Left ventricle myocardium inferior (tissue), 1 donor: ENCODE measurements at regions not wholly inside any gene's neighbourhood (a gene's known extent, or its start where the extent isn't known, plus 50 kb on each side); places are given as distances from the start of the nearest gene placed in this dataset.

Source experiments
- DNase-seq: peaks from one replicate; pipeline ENCODE4 v3.0.0-alpha.2; 2020
- H3K27ac ChIP-seq: fragments of 200-600 bp; replicated peaks from 2 replicates; pipeline ENCODE4 v1.8.0; 2021
- H3K27me3 ChIP-seq: fragments of 200-600 bp; 2 replicates; pipeline ENCODE4 v1.8.0; 2021; ENCODE audit warnings: low read depth
- H3K36me3 ChIP-seq: fragments of 200-600 bp; 2 replicates; pipeline ENCODE4 v1.8.0; 2021
- H3K4me1 ChIP-seq: fragments of 200-600 bp; 2 replicates; pipeline ENCODE4 v1.8.0; 2021
- H3K4me3 ChIP-seq: fragments of 200-600 bp; 2 replicates; pipeline ENCODE4 v1.8.0; 2021; ENCODE audit warnings: mild to moderate bottlenecking, moderate library complexity
- H3K9me3 ChIP-seq: fragments of 200-600 bp; replicated peaks from 2 replicates; pipeline ENCODE4 v1.8.0; 2021
- intact Hi-C: fragments of 100-400 bp; cut with micrococcal nuclease; formaldehyde crosslinking; loops from one replicate; pipeline ENCODE4 v1.11.0; 2022
- TF ChIP-seq, protein P1 (sequence below): fragments of 200-600 bp; IDR thresholded peaks from 2 replicates; pipeline ENCODE4 v1.8.0; 2021; ENCODE audit warnings: antibody characterized with exemption, mild to moderate bottlenecking, borderline replicate concordance
- donor health status: DM: no; HTN: yes; CAD: no; lungs with severe emphysema.

DNA sequence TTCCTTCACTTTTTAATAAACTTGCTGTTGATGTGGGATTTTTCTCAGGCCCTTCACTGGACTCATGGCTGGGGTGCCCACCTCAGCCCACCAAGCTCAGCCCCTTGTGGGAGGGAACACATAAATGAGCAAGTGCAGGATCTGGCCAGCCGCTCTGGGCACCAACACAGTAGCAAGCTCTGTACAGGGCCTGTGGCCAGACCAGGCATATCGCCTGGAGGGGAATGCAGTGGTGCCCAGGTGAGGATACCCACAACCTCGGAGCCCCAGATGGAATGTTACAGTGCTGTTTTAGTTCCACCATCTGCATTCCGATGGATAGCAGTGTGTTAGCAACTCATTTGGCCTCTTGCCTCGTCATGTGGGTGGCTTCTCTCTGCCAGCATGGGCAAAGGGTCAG, 234.6 kb downstream of the PPP1R3A start:
- Histone ChIP-seq H3K27ac (no peak overlapping the region), H3K4me1 (no peaks in the 10 kb centered on the region), H3K4me3 (no peak overlapping the region), H3K27me3 (no peaks in the 10 kb centered on the region), H3K9me3 (peaks cover 4% of the 10 kb centered on the region), H3K36me3 (no peaks in the 10 kb centered on the region)
- TF ChIP-seq, protein P1, sequence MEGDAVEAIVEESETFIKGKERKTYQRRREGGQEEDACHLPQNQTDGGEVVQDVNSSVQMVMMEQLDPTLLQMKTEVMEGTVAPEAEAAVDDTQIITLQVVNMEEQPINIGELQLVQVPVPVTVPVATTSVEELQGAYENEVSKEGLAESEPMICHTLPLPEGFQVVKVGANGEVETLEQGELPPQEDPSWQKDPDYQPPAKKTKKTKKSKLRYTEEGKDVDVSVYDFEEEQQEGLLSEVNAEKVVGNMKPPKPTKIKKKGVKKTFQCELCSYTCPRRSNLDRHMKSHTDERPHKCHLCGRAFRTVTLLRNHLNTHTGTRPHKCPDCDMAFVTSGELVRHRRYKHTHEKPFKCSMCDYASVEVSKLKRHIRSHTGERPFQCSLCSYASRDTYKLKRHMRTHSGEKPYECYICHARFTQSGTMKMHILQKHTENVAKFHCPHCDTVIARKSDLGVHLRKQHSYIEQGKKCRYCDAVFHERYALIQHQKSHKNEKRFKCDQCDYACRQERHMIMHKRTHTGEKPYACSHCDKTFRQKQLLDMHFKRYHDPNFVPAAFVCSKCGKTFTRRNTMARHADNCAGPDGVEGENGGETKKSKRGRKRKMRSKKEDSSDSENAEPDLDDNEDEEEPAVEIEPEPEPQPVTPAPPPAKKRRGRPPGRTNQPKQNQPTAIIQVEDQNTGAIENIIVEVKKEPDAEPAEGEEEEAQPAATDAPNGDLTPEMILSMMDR: no peak
- DNase-seq: no peak
- intact Hi-C loops: no loop called here

DNA sequence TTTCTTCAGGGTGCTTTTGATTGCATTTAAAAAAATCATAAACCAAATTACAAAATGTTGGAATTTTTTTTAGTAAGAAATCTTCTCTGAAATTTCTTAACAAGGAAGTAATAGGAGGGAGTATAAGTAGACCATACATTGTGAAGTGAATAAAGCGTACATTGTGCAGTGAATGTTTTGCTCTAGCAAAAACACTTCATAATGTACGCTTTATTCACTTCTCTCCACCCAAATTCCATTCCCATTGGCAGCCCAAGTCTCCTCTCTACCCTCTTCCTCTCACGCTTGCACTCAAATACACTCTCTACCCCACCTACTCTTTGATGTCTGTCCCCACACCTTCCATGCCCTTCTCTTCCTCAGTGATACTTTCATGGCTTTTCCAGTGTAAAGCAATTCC, 241.0 kb downstream of the PPP1R3A start:
- DNase-seq: no peak
- TF ChIP-seq, protein P1: no peak
- Histone ChIP-seq H3K4me3 (no peak overlapping the region), H3K9me3 (no peaks in the 10 kb centered on the region), H3K27me3 (no peaks in the 10 kb centered on the region), H3K36me3 (no peaks in the 10 kb centered on the region), H3K4me1 (no peaks in the 10 kb centered on the region), H3K27ac (no peak overlapping the region)
- intact Hi-C loops: no loop called here

DNA sequence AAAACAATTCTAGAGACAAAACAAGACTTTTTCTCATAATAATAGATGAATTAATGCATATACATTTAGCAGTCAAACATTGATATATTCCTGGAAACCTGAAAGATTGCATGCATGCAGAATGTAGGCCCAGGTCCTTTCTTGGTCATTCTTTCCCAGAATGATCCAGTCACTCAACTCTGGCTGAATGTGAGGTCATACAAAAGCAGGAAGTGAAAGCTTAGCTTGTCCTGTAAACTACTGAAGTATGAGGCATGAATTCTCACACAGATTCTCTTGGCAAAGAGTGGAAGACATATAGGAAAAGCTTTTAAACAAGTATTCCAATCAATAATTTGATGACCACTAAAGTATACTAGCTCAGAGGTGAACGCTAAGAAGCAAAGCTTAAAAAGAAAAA, 253.9 kb downstream of the PPP1R3A start:
- Histone ChIP-seq H3K4me3 (no peak overlapping the region), H3K36me3 (no peaks in the 10 kb centered on the region), H3K27ac (no peak overlapping the region), H3K27me3 (no peaks in the 10 kb centered on the region), H3K9me3 (peaks cover 19% of the 10 kb centered on the region), H3K4me1 (no peaks in the 10 kb centered on the region)
- TF ChIP-seq, protein P1: no peak
- no peak for DNase-seq
- intact Hi-C loops: no loop called here

DNA sequence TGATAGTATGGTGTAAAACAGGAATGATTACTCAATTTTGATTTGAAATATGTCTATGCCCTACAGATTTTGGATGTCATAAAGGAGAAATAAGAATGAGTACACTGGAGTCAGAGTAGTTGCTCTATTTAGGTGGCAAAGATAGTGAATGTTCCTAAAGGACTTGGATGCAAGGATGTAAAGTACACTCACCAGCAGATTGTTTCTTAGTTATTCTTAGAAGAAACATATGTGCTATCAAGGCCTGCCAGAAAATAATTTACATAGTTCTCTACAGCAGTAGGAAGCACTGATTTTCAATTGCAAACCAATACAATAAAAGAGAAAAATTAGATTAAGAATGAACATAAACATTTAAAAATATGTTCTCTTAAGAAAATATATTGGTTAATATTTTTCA, 259.4 kb downstream of the PPP1R3A start:
- DNase-seq: no peak
- TF ChIP-seq, protein P1: no peak
- intact Hi-C loops: no loop called here

DNA sequence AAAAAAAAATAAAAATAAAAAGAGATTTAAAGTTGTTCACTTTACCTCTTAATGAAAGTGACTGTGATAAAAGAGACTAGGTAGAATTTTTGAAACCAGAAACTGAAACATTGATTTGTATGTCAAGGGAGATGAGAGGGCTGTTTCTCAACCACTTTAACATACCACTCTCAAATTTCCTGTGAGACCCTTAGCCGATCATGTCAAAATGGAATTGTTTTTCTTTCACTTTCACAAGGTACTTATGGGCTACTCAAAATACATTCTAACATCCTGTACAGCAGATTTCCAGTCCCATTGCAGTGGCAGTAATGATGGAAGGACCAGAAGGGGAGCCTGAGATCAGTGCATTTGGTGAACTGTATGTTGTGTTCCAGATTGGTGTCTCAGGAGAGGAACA, 261.2 kb downstream of the PPP1R3A start:
- no peak overlapping the region for H3K27ac ChIP-seq
- TF ChIP-seq, protein P1: no peak
- no peaks in the 10 kb centered on the region for H3K36me3 ChIP-seq
- no peak overlapping the region for H3K4me3 ChIP-seq
- no peaks in the 10 kb centered on the region for H3K4me1 ChIP-seq
- intact Hi-C loops: no loop called here
- no peak for DNase-seq
- no peaks in the 10 kb centered on the region for H3K9me3 ChIP-seq
- no peaks in the 10 kb centered on the region for H3K27me3 ChIP-seq

More for the DNA sequence above, 259.4 kb downstream of the PPP1R3A start:
- Histone ChIP-seq H3K4me3 (no peak overlapping the region), H3K27ac (no peak overlapping the region), H3K4me1 (no peaks in the 10 kb centered on the region), H3K36me3 (no peaks in the 10 kb centered on the region), H3K27me3 (no peaks in the 10 kb centered on the region), H3K9me3 (peaks cover 8% of the 10 kb centered on the region)

DNA sequence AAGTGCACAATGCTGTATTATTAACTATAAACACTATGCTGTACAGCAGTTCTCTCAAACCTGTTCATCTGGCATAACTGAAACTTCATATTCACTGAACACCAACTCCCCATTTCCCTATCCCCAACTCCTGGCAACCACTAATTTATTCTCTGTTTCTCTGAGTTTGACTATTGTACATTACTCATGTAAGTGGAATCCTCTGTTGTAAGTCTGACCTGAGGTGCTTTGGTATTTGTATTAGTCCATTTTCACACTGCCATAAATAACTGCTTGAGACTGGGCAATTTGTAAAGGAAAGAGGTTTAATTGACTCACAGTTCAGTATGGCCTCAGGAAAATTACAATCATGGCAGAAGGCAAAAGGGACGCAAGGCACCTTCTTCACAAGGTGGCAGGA, 266.3 kb downstream of the PPP1R3A start:
- intact Hi-C loops: no loop called here
- DNase-seq: no peak
- TF ChIP-seq, protein P1: no peak
- H3K27ac ChIP-seq: no peak overlapping the region
- no peaks in the 10 kb centered on the region for H3K9me3 ChIP-seq
- H3K27me3 ChIP-seq: no peaks in the 10 kb centered on the region
- H3K4me3 ChIP-seq: no peak overlapping the region
- H3K36me3 ChIP-seq: no peaks in the 10 kb centered on the region
- no peaks in the 10 kb centered on the region for H3K4me1 ChIP-seq
